ENCODE measurements at regions not wholly inside any gene's neighbourhood (a gene's known extent, or its start where the extent isn't known, plus 50 kb on each side); places are given as distances from the start of the nearest gene placed in this dataset.

- TF ChIP-seq CTCF (IDR thresholded peaks at IDR 0.05) = no peak
- TF ChIP-seq POLR2A (IDR thresholded peaks at IDR 0.05) = no peak
Observed at GRCh38 chr5:68041293-68041692, 174.3 kb upstream of the PIK3R1 start.

All from Peyer's patch (tissue), 4 donors.